K562 (cell line): ENCODE measurements at regions not wholly inside any gene's neighbourhood (a gene's known extent, or its start where the extent isn't known, plus 50 kb on each side); places are given as distances from the start of the nearest gene placed in this dataset.

Experiments used
- CHD4 ChIP-seq: fragments of 200-600 bp; sonication (generic); IDR thresholded peaks from 3 replicates; pipeline ENCODE4 v1.6.1; 2012; ENCODE audit warnings: low read depth, mild to moderate bottlenecking, mixed read lengths, low read length, inconsistent platforms; ENCODE audit not compliant: insufficient read depth, insufficient replicate concordance, poor library complexity, severe bottlenecking
- GATAD2B ChIP-seq: fragments of 450-650 bp; IDR thresholded peaks from 2 replicates; pipeline ENCODE4 v1.6.1; 2017; ENCODE audit warnings: mild to moderate bottlenecking, borderline replicate concordance
- HNRNPK ChIP-seq: fragments of 200-400 bp; formaldehyde crosslinking; IDR thresholded peaks from one replicate; pipeline ENCODE4 v1.6.1; 2018; ENCODE audit warnings: mild to moderate bottlenecking, low read depth, low read length; ENCODE audit not compliant: poor library complexity, severe bottlenecking
- KHSRP ChIP-seq: fragments of 450-650 bp; IDR thresholded peaks from 2 replicates; pipeline ENCODE4 v1.6.1; 2017
- MAZ ChIP-seq, 2 experiments: fragments of 450-650 bp in 1 of 2; sonication (generic) in 1 of 2; formaldehyde crosslinking; IDR thresholded peaks in 1 of 2; conservative IDR thresholded peaks in 1 of 2; 2 replicates each; pipeline versions ENCODE4 v1.4.0 to v1.5.0; 2020; ENCODE audit warnings: mild to moderate bottlenecking in 1 of 2, missing genetic modification reagents in 1 of 2
- MYNN ChIP-seq, 2 experiments: sonication (generic); formaldehyde crosslinking in 1 of 2; IDR thresholded peaks; 2 replicates each; pipeline versions ENCODE4 v1.5.0 to v1.6.1; 2016 to 2020; ENCODE audit warnings: antibody characterized with exemption in 1 of 2, missing genetic modification reagents in 1 of 2
- RAD21 ChIP-seq, 2 experiments: fragments of 250-450 bp in 1 of 2; fragments of 450-650 bp in 1 of 2; sonication (Bioruptor Pico) in 1 of 2; formaldehyde crosslinking in 1 of 2; IDR thresholded peaks in 1 of 2; conservative IDR thresholded peaks in 1 of 2; 2 replicates each; pipeline versions ENCODE4 v1.4.0 to v1.8.0; 2020 to 2022; ENCODE audit warnings: mild to moderate bottlenecking in 2 of 2, moderate library complexity in 1 of 2
- RBM14 ChIP-seq: fragments of 200-400 bp; formaldehyde crosslinking; IDR thresholded peaks from 2 replicates; pipeline ENCODE4 v1.6.1; 2018; ENCODE audit warnings: low read depth, mild to moderate bottlenecking, low read length, moderate library complexity, borderline replicate concordance; ENCODE audit not compliant: insufficient read depth
- TBP ChIP-seq: optimal IDR thresholded peaks from 2 replicates; pipeline ENCODE3; 2011; ENCODE audit warnings: low read depth, low read length, improper control_type of control experiment
- XRCC3 ChIP-seq: fragments of 450-650 bp; IDR thresholded peaks from 2 replicates; pipeline ENCODE4 v1.6.1; 2017; ENCODE audit warnings: mild to moderate bottlenecking, moderate library complexity
- ZBTB1 ChIP-seq: sonication (generic); formaldehyde crosslinking; IDR thresholded peaks from 2 replicates; pipeline ENCODE4 v1.8.1; 2023; ENCODE audit warnings: missing genetic modification reagents, low read depth, mild to moderate bottlenecking, borderline replicate concordance
- ZC3H8 ChIP-seq: fragments of 450-650 bp; IDR thresholded peaks from 2 replicates; pipeline ENCODE4 v1.6.1; 2017
- ZKSCAN1 ChIP-seq: fragments of 150-350 bp; IDR thresholded peaks from 2 replicates; pipeline ENCODE4 v1.6.1; 2016; ENCODE audit warnings: low read depth, low read length
- ZNF12 ChIP-seq: sonication (generic); formaldehyde crosslinking; IDR thresholded peaks from 2 replicates; pipeline ENCODE4 v1.4.0; 2020; ENCODE audit warnings: mild to moderate bottlenecking, missing genetic modification reagents
- ZNF311 ChIP-seq: fragments of 250-450 bp; sonication (Bioruptor Pico); IDR thresholded peaks from 2 replicates; pipeline ENCODE4 v1.4.0; 2020; ENCODE audit warnings: mild to moderate bottlenecking, moderate library complexity
- ZNF347 ChIP-seq: fragments of 450-650 bp; formaldehyde crosslinking; IDR thresholded peaks from 2 replicates; pipeline ENCODE4 v1.4.0; 2020; ENCODE audit warnings: low read depth, mild to moderate bottlenecking, moderate library complexity
- TF ChIP-seq, protein P1 (sequence below): fragments of 250-450 bp; sonication (Bioruptor Pico); IDR thresholded peaks from 2 replicates; pipeline ENCODE4 v1.5.0; 2021; ENCODE audit warnings: mild to moderate bottlenecking, moderate library complexity

DNA sequence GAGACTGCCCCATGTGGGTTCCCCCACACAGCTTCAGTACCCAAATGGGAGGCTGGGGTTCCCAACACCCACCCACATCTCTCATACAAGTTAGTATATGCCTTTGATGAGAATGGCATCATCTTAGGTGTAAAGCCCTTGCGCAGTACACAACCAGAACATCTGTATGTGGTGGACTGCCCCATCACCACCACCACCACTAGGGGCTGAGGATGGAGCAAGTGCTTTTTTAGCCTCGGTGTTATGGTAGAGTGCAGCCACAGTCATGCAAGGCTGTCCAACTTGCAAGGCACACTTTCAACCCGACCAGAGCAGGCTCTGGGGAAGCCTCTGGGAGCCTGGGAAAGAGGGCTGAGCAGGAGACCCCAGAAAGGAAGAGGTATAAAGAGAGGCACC lies 241.2 kb downstream of the TFCP2L1 start (continued):
- TF ChIP-seq, protein P1, sequence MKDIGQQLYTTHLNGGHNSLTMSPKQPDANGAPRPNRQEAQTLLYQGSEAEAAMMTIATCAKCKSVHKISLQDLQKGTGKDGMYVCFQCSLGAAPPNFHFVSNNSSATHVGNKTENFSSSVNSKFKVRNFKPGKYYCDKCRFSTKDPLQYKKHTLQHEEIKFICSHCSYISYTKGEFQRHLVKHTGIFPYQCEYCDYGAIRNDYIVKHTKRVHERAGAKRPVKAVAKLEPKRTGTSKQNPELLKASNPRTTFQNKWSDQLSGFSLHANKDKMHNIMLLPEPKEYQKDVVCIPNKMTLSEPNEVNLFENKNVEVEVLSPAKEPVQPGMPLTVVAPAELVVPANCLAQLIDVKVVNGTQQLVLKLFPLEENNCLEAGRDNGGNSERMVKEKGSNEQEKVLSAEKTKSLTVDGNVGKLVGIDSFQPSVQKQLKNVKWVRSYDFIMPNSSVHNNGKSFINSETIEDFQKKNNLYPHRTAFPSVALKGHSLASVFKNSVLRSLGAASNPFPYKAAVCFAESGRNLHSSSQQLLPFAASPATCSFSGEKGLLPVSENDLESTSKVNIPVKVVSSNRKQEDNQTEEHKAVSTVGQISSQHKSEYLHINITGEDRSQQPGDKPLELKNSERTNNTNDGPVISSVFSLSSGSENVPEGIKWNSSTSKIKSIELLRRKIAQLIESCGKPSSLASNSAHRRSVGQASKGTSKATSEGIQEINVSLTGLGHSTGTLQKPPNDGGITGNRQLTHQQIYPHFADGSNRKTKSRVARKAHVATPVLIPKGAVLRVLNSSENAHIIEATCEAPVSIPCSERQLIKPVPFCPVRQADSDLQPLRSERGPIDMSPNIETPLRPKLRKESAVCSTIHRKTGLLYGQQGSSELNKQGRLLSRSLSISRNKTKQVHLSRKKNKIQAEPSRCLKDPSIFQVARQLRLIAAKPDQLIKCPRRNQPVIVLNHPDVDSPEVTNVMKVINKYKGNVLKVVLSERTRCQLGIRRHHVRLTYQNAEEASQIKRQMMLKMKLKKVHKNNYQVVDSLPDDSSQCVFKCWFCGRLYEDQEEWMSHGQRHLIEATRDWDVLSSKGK (CRISPR knock-in tag): no peak
- TF ChIP-seq GATAD2B (no peak), RAD21 (CRISPR knock-in tag; conservative IDR thresholded peaks at IDR 0.05 in 1 of 2, IDR thresholded peaks at IDR 0.05 in 1 of 2) (no peak), ZNF311 (CRISPR knock-in tag) (no peak), RBM14 (no peak), ZC3H8 (no peak), ZBTB1 (CRISPR knock-in tag) (no peak), MYNN (IDR thresholded peaks at IDR 0.05) (no peak), MYNN (CRISPR knock-in tag; IDR thresholded peaks at IDR 0.05) (no peak), ZNF12 (CRISPR knock-in tag) (no peak), ZNF347 (CRISPR knock-in tag) (no peak), CHD4 (no peak), MAZ (CRISPR knock-in tag; conservative IDR thresholded peaks at IDR 0.05 in 1 of 2, IDR thresholded peaks at IDR 0.05 in 1 of 2) (no peak), XRCC3 (no peak), HNRNPK (no peak), TBP (no peak), ZKSCAN1 (no peak), KHSRP (no peak)
